ENCODE measurements at regions not wholly inside any gene's neighbourhood (a gene's known extent, or its start where the extent isn't known, plus 50 kb on each side); places are given as distances from the start of the nearest gene placed in this dataset.

DNA sequence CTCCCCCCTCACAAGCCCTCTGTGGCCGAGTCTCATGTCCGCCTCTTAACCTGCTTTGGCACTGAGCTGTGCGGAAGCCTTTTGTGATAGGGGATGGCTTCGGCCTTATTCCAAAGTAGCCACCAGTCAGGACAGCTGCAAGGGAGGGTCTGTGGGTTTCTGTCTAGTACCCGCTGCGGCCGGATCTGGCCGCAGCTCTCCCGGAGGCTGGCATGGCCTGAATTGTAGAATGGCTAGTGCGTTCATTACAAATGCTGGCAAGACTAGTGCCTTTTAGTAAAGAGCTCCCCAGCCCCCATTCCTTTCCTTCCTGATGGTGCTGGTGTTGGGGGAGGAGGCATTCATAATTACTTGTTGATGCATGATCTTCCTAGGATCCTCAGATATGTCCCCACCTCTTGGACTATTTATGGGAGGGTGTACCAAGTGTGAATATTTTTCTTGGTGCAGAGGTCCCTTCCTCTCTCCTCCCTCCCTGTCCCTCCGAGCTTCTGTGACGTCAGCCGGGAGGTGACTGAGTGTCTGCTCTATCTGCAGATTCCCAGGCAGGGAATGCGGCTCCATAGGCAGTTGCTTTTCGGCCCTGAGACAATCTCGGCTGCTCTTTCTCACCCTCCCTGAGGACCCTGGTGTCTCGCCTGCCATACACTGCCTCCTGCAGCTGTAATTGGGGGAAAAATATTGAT, 108.7 kb upstream of the E2F8 start:
- TF ChIP-seq, protein P1, sequence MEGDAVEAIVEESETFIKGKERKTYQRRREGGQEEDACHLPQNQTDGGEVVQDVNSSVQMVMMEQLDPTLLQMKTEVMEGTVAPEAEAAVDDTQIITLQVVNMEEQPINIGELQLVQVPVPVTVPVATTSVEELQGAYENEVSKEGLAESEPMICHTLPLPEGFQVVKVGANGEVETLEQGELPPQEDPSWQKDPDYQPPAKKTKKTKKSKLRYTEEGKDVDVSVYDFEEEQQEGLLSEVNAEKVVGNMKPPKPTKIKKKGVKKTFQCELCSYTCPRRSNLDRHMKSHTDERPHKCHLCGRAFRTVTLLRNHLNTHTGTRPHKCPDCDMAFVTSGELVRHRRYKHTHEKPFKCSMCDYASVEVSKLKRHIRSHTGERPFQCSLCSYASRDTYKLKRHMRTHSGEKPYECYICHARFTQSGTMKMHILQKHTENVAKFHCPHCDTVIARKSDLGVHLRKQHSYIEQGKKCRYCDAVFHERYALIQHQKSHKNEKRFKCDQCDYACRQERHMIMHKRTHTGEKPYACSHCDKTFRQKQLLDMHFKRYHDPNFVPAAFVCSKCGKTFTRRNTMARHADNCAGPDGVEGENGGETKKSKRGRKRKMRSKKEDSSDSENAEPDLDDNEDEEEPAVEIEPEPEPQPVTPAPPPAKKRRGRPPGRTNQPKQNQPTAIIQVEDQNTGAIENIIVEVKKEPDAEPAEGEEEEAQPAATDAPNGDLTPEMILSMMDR (IDR thresholded peaks at IDR 0.05), result no peak
- TF ChIP-seq POLR2AphosphoS5 (IDR thresholded peaks at IDR 0.05) (no peak), POLR2A (IDR thresholded peaks at IDR 0.05) (no peak)

Data from gastroesophageal sphincter (tissue), 3 donors.